HT1080 (cell line): ENCODE measurements at regions not wholly inside any gene's neighbourhood (a gene's known extent, or its start where the extent isn't known, plus 50 kb on each side); places are given as distances from the start of the nearest gene placed in this dataset.
"Not testable (repeated sequence)": the region's sequence is repeated elsewhere in the genome, so short reads cannot be mapped to it uniquely, and the experiment has no call there.

Experiments used
- DNase-seq: peaks from one replicate; pipeline ENCODE4 v3.0.0-alpha.2; 2015; ENCODE audit warnings: low read depth

GRCh38 chr10:23493711-23494110, 54.8 kb downstream of the OTUD1 start:
- no peak for DNase-seq

DNA sequence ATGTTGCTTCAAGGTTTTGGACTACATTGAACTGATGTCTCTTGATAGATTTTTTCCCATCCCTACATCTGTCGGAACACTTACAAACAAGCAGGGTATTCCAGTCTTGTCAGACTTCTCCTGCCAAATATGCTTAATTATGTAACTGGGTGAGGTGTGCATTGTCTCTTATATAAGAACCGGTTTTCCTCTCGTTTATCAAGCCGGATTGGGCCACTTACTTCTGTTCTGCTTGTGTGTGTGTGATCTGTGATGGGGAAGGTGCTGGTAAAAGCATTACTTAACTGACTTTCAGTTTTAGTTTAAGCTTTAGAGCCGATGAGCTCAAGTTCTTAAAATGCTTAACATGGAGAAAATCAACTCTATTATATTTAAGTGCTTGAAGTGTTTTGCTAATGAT, 57.9 kb downstream of the OTUD1 start:
- DNase-seq: no peak

DNA sequence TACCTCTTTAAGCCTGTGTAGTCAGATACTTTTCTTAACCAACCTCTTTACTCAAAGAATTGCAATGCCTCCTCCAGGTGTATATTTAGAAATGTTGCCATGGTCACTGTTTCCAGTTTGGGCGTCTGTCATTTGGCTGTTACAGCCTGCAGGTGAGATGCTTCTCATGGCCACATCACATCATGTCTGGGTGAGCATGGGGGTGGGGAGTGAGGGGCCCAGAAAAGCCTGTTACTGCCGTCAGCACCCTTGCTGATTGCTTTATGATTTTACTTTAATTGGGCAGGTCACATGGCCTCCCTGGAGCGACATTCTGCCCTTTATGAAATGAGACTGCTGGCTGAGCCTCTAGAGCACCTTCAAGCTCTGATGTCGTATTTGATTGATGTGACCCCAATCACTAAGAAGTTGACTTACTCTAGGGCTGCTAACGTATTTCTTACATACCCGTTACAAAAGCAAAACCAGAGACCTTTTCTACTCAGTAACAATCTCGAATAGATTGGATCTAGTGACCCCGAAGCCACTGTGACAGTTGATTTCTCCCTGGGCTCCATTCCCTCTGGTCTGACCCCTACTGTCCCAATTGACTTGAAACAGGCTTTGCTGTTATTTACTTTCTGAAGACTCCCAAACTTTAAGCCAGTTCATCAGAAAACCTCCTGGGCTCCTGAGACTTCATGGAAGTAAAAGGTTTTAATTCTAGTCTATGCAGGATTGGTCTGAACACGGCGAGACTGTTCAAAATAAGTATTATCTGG, 60.7 kb downstream of the OTUD1 start:
- DNase-seq: no peak

- DNase-seq: no peak
Measured at GRCh38 chr10:23505797-23506465, 67.1 kb downstream of the OTUD1 start.

- DNase-seq: peak; percentile 58
Measured at GRCh38 chr10:23512355-23513058, 73.6 kb downstream of the OTUD1 start.

DNA sequence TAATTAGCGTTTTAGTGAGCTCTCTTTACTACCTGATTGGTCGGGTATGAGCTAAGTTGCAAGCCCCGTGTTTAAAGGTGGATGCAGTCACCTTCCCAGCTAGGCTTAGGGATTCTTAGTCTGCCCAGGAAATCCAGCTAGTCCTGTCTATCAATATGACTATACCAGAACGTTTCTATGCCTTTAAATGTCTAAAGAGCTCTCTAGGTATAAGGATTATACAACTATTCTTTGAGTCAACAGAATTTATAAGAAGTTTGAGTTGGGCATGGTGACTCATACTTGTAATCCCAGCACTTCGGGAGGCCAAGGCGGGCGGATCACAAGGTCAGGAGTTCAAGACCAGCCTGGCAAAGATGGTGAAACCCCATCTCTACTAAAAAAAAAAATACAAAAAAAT, 74.7 kb downstream of the OTUD1 start:
- DNase-seq: not testable (repeated sequence)

- peak; percentile 59 for DNase-seq
Measured at GRCh38 chr10:23514321-23514720, 75.4 kb downstream of the OTUD1 start.

GRCh38 chr10:23516530-23516929, 77.7 kb downstream of the OTUD1 start:
- peak; percentile 26 for DNase-seq

DNA sequence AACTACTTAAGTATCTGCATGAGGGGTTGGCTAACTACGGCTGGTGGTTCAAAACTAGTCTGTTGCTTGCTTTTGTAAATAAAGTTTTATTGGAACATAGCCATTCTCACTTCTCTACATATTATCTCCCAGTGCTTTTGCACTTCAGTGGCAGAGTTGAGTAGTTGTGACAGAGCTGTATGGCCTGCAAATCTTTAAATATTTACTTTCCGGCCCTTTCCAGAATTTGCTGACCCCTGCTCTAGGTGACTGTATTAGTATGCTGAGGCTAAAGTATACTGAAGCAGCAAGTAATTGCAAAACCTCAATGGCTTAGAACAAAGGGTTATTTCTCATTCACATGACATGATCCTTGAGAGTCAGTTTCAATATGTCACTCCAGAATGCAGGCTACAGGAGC, 78.3 kb downstream of the OTUD1 start:
- no peak for DNase-seq

DNA sequence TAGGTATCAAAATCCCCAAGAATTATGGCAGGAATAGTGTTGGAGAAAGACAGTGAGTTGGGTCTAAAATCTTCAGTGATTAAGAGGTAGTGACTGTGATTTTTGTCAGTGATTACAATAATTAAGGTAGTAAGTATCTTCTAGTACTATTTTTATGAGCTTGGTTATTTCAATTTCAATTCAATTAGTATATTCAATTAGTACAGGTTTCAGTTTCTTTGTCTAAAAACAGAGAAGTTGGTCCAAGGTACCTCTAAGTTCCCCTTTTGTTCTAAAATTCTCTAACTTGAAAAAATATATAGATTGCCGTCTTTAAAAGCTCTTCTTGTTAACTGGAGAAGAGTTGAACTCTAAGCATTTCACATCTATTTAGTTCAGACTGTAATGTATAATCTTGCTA, 82.9 kb downstream of the OTUD1 start:
- no peak for DNase-seq

DNA sequence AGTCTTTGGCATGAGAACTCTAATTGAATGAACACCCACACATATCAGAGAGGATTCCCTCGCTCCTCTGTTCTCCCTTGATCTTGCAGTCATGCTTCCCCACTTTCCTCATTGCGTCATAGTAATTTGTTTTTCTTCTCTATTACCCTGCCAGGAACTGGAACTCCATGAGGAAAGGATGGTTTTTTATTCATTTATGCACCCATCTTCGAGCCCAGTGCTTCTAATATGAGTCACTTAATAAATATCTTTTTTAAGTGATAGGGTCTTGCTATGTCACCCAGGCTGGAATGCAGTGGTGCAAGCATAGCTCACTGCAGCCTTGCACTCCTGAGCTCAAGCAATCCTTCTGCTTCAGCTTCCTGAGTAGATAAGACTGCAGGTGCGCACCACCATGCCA, 83.5 kb downstream of the OTUD1 start:
- DNase-seq: no peak

DNA sequence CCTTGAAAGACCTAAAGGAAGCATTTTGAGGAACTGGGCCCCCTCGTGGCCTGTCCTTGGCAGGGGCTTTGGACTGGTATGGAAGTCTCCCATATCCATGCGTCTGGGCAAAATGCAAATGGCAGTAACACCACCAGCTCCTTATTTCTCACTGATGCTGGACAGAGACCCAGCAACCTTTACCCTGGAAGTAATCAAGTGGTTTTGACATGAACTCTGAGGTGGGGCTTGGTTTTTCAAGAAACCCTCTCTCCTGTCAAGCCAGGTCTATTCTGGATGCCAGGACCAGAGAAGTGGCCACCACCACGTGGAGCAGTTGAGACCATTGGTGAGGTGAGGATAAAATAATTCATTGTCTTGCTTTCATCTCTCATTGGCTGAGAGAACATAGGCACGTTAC, 84.4 kb downstream of the OTUD1 start:
- no peak for DNase-seq

GRCh38 chr10:23525406-23525805, 86.5 kb downstream of the OTUD1 start:
- DNase-seq: no peak

DNA sequence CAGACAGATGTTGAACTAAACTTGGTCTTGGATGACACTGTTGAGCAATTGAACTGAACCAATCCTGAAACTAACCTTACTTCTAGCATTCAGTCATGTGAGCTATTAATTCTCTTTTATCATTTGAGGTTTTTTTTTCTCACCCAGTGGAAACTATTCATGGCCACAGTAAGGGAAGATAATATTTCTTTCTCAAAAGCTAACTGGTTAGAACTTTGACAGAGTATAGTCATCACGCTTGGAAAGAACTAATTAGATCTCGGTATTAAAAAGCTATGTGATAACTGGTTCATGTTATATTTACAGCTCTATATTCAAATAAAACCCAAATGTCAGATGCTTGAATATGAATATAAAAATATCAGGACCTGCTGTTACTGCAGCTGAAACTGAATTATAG, 89.5 kb downstream of the OTUD1 start:
- no peak for DNase-seq

GRCh38 chr10:23529625-23530024, 90.8 kb downstream of the OTUD1 start:
- DNase-seq: no peak

- DNase-seq: no peak
Measured at GRCh38 chr10:23530079-23530478, 91.2 kb downstream of the OTUD1 start.

DNA sequence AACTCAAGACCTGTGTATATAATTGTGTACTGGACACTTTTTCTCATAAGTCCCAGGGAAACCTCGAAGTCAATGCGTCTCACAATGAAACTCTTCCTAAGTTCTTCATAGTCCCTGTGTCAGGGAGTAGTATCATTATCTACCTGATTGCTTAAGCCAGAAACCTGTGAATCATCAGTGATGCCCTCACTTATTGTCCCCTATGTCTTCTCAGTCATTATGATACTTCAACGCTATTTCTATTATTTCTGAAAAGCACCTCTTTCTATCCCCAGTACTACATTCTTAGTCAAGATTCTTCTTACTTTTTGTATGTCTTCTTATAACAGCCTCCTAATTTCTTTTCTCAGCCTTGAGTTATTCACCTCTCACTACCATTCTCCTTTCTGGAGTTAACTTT, 94.3 kb downstream of the OTUD1 start:
- no peak for DNase-seq

- no peak for DNase-seq
Measured at GRCh38 chr10:23534326-23534725, 95.5 kb downstream of the OTUD1 start.

GRCh38 chr10:23534761-23535160, 95.9 kb downstream of the OTUD1 start:
- no peak for DNase-seq

- DNase-seq: no peak
Measured at GRCh38 chr10:23535381-23535780, 96.5 kb downstream of the OTUD1 start.

DNA sequence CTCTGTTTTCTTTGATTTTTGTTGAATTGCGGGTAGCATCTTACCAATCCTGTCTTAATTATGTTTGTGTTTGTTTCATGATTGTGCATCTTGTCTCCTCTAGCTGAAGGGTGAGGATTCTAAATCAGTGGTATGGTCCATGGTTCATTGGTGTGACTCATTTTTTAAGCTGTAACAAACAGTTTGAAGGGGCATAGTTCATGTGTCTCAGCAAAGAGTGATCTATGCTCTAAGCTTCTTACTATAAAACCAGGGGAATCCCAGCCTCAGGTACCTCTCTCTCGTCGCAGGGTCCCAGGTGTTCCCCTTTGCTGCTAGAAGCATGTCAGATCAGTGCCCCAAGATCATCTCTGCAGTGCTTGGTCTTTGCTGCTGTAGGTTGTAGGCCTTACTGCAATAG, 100.1 kb downstream of the OTUD1 start:
- DNase-seq: no peak

DNA sequence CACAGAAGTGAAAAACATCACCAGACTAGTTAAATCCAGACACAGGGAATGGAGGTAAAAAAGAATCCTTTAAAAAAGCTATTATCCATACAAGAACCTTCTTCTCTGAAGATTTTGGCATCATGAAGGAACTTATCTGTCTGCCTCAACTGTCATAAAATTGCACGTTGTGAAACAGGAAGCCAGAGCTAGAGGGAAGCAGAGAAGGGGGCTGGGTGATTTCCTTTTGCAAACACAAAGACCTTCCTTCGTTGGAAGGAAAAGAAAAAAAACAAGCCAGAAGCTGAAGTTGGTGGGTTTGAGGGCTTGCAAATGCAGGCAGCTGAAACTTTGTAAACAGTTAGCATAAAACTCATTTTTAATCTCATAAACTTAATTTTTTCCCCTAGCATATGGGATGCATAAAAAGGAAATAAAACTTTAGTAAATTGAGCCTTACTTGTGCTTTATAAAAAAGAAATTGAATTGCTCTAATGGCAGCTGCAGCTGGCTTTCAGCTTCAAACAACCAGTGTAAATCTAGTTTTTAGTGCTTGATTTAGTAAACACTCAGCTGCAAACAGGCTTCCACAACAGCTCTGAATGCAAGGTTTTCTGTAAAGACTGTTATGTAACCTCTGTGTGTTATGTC, 101.6 kb downstream of the OTUD1 start:
- DNase-seq: no peak
